ENCODE measurements at regions not wholly inside any gene's neighbourhood (a gene's known extent, or its start where the extent isn't known, plus 50 kb on each side); places are given as distances from the start of the nearest gene placed in this dataset.

DNA sequence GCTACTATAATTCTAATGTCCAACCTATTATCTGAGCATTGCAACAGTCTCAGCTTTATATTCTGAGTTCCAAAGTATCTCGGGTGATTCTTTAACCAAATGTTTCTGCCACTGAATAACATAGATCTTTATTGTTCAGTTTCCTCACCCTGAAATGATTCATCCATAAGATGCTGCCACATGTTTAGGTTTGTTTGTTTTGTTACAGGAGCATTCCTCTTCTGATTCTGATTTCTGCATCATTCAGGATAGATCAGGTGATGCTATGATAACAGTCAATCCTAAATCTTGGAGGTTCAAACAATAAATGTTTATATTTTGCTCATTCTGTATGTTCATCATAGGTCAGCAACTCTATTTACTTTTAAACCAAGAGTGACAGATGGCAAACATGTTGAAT is 927.6 kb downstream of the PCDH7 start:
- TF ChIP-seq, protein P1, sequence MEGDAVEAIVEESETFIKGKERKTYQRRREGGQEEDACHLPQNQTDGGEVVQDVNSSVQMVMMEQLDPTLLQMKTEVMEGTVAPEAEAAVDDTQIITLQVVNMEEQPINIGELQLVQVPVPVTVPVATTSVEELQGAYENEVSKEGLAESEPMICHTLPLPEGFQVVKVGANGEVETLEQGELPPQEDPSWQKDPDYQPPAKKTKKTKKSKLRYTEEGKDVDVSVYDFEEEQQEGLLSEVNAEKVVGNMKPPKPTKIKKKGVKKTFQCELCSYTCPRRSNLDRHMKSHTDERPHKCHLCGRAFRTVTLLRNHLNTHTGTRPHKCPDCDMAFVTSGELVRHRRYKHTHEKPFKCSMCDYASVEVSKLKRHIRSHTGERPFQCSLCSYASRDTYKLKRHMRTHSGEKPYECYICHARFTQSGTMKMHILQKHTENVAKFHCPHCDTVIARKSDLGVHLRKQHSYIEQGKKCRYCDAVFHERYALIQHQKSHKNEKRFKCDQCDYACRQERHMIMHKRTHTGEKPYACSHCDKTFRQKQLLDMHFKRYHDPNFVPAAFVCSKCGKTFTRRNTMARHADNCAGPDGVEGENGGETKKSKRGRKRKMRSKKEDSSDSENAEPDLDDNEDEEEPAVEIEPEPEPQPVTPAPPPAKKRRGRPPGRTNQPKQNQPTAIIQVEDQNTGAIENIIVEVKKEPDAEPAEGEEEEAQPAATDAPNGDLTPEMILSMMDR (IDR thresholded peaks at IDR 0.05 in 2 of 3, conservative IDR thresholded peaks at IDR 0.05 in 1 of 3; ENCODE audit: borderline replicate concordance in 1 of 3, insufficient read depth in 1 of 3, low read depth in 2 of 3, low read length in 2 of 3) = no peak
- no peak for TF ChIP-seq POLR2AphosphoS5 (IDR thresholded peaks at IDR 0.05; ENCODE audit: low read depth, low read length)
- TF ChIP-seq, protein P2, sequence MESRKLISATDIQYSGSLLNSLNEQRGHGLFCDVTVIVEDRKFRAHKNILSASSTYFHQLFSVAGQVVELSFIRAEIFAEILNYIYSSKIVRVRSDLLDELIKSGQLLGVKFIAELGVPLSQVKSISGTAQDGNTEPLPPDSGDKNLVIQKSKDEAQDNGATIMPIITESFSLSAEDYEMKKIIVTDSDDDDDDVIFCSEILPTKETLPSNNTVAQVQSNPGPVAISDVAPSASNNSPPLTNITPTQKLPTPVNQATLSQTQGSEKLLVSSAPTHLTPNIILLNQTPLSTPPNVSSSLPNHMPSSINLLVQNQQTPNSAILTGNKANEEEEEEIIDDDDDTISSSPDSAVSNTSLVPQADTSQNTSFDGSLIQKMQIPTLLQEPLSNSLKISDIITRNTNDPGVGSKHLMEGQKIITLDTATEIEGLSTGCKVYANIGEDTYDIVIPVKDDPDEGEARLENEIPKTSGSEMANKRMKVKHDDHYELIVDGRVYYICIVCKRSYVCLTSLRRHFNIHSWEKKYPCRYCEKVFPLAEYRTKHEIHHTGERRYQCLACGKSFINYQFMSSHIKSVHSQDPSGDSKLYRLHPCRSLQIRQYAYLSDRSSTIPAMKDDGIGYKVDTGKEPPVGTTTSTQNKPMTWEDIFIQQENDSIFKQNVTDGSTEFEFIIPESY (IDR thresholded peaks at IDR 0.05; ENCODE audit: extremely low read depth, insufficient replicate concordance, low read length) = no peak

Measured in HCT116 (cell line).